Skeletal muscle cell (primary cell): ENCODE measurements at regions not wholly inside any gene's neighbourhood (a gene's known extent, or its start where the extent isn't known, plus 50 kb on each side); places are given as distances from the start of the nearest gene placed in this dataset.

Experiments
- DNase-seq: peaks from one replicate; pipeline ENCODE4 v3.0.0-alpha.2; 2010; ENCODE audit warnings: low read depth
- H3K4me3 ChIP-seq: 2 replicates; pipeline ENCODE4 v1.5.1; 2011; ENCODE audit warnings: low read depth, mild to moderate bottlenecking, control low read depth, low read length, moderate library complexity

GRCh38 chr1:113007706-113008364 lies 51.8 kb upstream of the SLC16A1 start:
- H3K4me3 ChIP-seq = no peak overlapping the region

GRCh38 chr1:113008365-113008714 lies 52.3 kb upstream of the SLC16A1 start:
- DNase-seq = no peak
- no peak overlapping the region for H3K4me3 ChIP-seq

More at GRCh38 chr1:113007706-113008364, 51.8 kb upstream of the SLC16A1 start:
- DNase-seq = no peak

GRCh38 chr1:113012149-113012548 lies 56.2 kb upstream of the SLC16A1 start:
- H3K4me3 ChIP-seq = no peak overlapping the region
- no peak for DNase-seq

GRCh38 chr1:113013823-113014222 lies 57.8 kb upstream of the SLC16A1 start:
- DNase-seq = no peak
- H3K4me3 ChIP-seq = no peak overlapping the region

GRCh38 chr1:113014508-113014907 lies 58.5 kb upstream of the LRIG2 start:
- no peak for DNase-seq
- no peak overlapping the region for H3K4me3 ChIP-seq

GRCh38 chr1:113018911-113019310 lies 54.1 kb upstream of the LRIG2 start:
- DNase-seq = no peak
- H3K4me3 ChIP-seq = no peak overlapping the region

- DNase-seq = peak; percentile 44
- no peak overlapping the region for H3K4me3 ChIP-seq
Observed at GRCh38 chr1:113021430-113022085, 51.4 kb upstream of the LRIG2 start.
